GM23338 (cell line): ENCODE measurements at regions not wholly inside any gene's neighbourhood (a gene's known extent, or its start where the extent isn't known, plus 50 kb on each side); places are given as distances from the start of the nearest gene placed in this dataset.

Source experiments
- ATAC-seq: fragments of 200-7000 bp; cut with Tn5 transposase; 3 replicates; pipeline ENCODE4 v1.9.1; 2020
- DNase-seq: peaks from one replicate; pipeline ENCODE4 v3.0.0-alpha.2; 2015; ENCODE audit warnings: low spot score
- H2AFZ ChIP-seq: fragments of 200-600 bp; sonication (generic); 2 replicates; pipeline ENCODE4 v1.8.0; 2016; ENCODE audit warnings: antibody characterized with exemption, mild to moderate bottlenecking, moderate library complexity
- H3F3A ChIP-seq: fragments of 200-600 bp; sonication (generic); replicated peaks from 2 replicates; pipeline ENCODE4 v1.8.0; 2017; ENCODE audit warnings: antibody characterized with exemption, mixed run types, low read depth
- H3K27ac ChIP-seq: fragments of 200-600 bp; sonication (generic); 2 replicates; pipeline ENCODE4 v1.6.1; 2016; ENCODE audit warnings: low read depth
- H3K27me3 ChIP-seq: fragments of 200-600 bp; sonication (generic); 2 replicates; pipeline ENCODE4 v1.8.0; 2016; ENCODE audit warnings: mild to moderate bottlenecking, mixed run types, moderate library complexity; ENCODE audit not compliant: insufficient read depth
- H3K36me3 ChIP-seq: fragments of 200-600 bp; sonication (generic); 2 replicates; pipeline ENCODE4 v1.8.0; 2016; ENCODE audit warnings: mild to moderate bottlenecking; ENCODE audit not compliant: insufficient read depth
- H3K4me1 ChIP-seq: fragments of 200-600 bp; sonication (generic); 2 replicates; pipeline ENCODE4 v1.8.0; 2016; ENCODE audit warnings: mild to moderate bottlenecking, moderate library complexity; ENCODE audit not compliant: insufficient read depth
- H3K4me2 ChIP-seq: fragments of 200-600 bp; sonication (generic); 2 replicates; pipeline ENCODE4 v1.7.1; 2017; ENCODE audit warnings: mixed run types
- H3K4me3 ChIP-seq: fragments of 200-600 bp; sonication (generic); 2 replicates; pipeline ENCODE4 v1.6.1; 2016; ENCODE audit warnings: mixed run types
- H3K79me2 ChIP-seq: fragments of 200-600 bp; sonication (generic); replicated peaks from 2 replicates; pipeline ENCODE4 v1.8.0; 2017; ENCODE audit warnings: mild to moderate bottlenecking; ENCODE audit not compliant: insufficient read depth
- H3K9me2 ChIP-seq: fragments of 200-600 bp; sonication (generic); 2 replicates; pipeline ENCODE4 v1.8.0; 2017; ENCODE audit not compliant: insufficient read depth
- H4K20me1 ChIP-seq: fragments of 200-600 bp; sonication (generic); replicated peaks from 2 replicates; pipeline ENCODE4 v1.8.0; 2017; ENCODE audit warnings: mild to moderate bottlenecking; ENCODE audit not compliant: insufficient read depth
- H3K27ac Mint-ChIP-seq: 2 replicates; pipeline ENCODE4 v1.8.0; 2020; ENCODE audit warnings: inconsistent platforms, mild to moderate bottlenecking, moderate library complexity, mixed read lengths
- H3K27me3 Mint-ChIP-seq: 3 replicates; pipeline ENCODE4 v1.8.0; 2022; ENCODE audit warnings: low read depth, mild to moderate bottlenecking, moderate library complexity, mixed read lengths, inconsistent platforms; ENCODE audit not compliant: insufficient read depth, poor library complexity
- H3K36me3 Mint-ChIP-seq: 3 replicates; pipeline ENCODE4 v1.8.0; 2021; ENCODE audit warnings: low read depth, mild to moderate bottlenecking, inconsistent platforms, moderate library complexity, mixed read lengths
- H3K4me1 Mint-ChIP-seq: 3 replicates; pipeline ENCODE4 v1.8.0; 2020; ENCODE audit warnings: mild to moderate bottlenecking, inconsistent platforms, mixed read lengths
- H3K4me3 Mint-ChIP-seq: 3 replicates; pipeline ENCODE4 v1.8.0; 2021; ENCODE audit warnings: moderate library complexity, mild to moderate bottlenecking, inconsistent platforms, mixed read lengths
- H3K9me3 Mint-ChIP-seq: 3 replicates; pipeline ENCODE4 v1.8.0; 2020; ENCODE audit warnings: moderate library complexity, mild to moderate bottlenecking, inconsistent platforms, mixed read lengths
- CREB1 ChIP-seq: fragments of 250-450 bp; sonication (Bioruptor Pico); IDR thresholded peaks from 2 replicates; pipeline ENCODE4 v1.5.0; 2020; ENCODE audit warnings: low read depth, mild to moderate bottlenecking, moderate library complexity
- NANOG ChIP-seq: IDR thresholded peaks from 2 replicates; pipeline ENCODE4 v1.6.1; 2016; ENCODE audit warnings: antibody characterized with exemption, borderline replicate concordance
- REST ChIP-seq: IDR thresholded peaks from one replicate; pipeline ENCODE4 v1.6.1; 2018; ENCODE audit warnings: antibody characterized with exemption; ENCODE audit not compliant: unreplicated experiment
- ZNF331 ChIP-seq: fragments of 250-450 bp; sonication (Bioruptor Pico); IDR thresholded peaks from 2 replicates; pipeline ENCODE4 v1.5.0; 2020; ENCODE audit warnings: low read depth, mild to moderate bottlenecking, moderate library complexity
- ZNF462 ChIP-seq: fragments of 250-450 bp; sonication (Bioruptor Pico); IDR thresholded peaks from 2 replicates; pipeline ENCODE4 v1.5.0; 2020; ENCODE audit warnings: mild to moderate bottlenecking, moderate library complexity

- TF ChIP-seq NANOG (peak; percentile 70), ZNF331 (CRISPR knock-in tag) (no peak), CREB1 (no peak)
- Histone ChIP-seq H3K27me3 (peaks cover 24% of the 10 kb centered on the region; the same call in 1 of the 2 replicates), H3K79me2 (no peaks in the 10 kb centered on the region), H3K27ac (peak overlapping the region; percentile 72; the same call in 1 of the 2 replicates), H3K4me2 (peak overlapping the region; percentile 65), H2AFZ (no peak overlapping the region), H3K36me3 (no peaks in the 10 kb centered on the region), H3K4me3 (peak overlapping the region; percentile 33), H3K9me2 (no peaks in the 10 kb centered on the region), H3K4me1 (peaks cover 53% of the 10 kb centered on the region), H3F3A (no peaks in the 10 kb centered on the region), H4K20me1 (no peaks in the 10 kb centered on the region)
- DNase-seq = peak; percentile 87
- no peaks in the 10 kb centered on the region for H3K9me3 Mint-ChIP-seq
- H3K4me3 Mint-ChIP-seq = peak overlapping the region; percentile 34
- H3K27ac Mint-ChIP-seq = peak overlapping the region; percentile 24; the same call in 1 of the 2 replicates
- no peaks in the 10 kb centered on the region; the same call in 2 of the 3 replicates for H3K36me3 Mint-ChIP-seq
- H3K4me1 Mint-ChIP-seq = peaks cover 42% of the 10 kb centered on the region
- peak; percentile 65 for ATAC-seq
- peaks cover 3% of the 10 kb centered on the region for H3K27me3 Mint-ChIP-seq
These were observed 110.4 kb downstream of the ADCYAP1 start for GRCh38 chr18:1014951-1015624.

GRCh38 chr18:1015777-1016176 is 111.1 kb downstream of the ADCYAP1 start:
- peaks cover 3% of the 10 kb centered on the region for H3K27me3 Mint-ChIP-seq
- no peaks in the 10 kb centered on the region; the same call in 2 of the 3 replicates for H3K36me3 Mint-ChIP-seq
- H3K4me3 ChIP-seq = peak overlapping the region; percentile 33; the same call in 1 of the 2 replicates
- H3K79me2 ChIP-seq = no peaks in the 10 kb centered on the region
- H3K9me3 Mint-ChIP-seq = no peaks in the 10 kb centered on the region
- peaks cover 24% of the 10 kb centered on the region; the same call in 1 of the 2 replicates for H3K27me3 ChIP-seq
- H4K20me1 ChIP-seq = no peaks in the 10 kb centered on the region
- H3K4me1 Mint-ChIP-seq = peaks cover 42% of the 10 kb centered on the region
- no peak overlapping the region for H3K27ac ChIP-seq
- peak overlapping the region; percentile 34; the same call in 2 of the 3 replicates for H3K4me3 Mint-ChIP-seq
- ATAC-seq = no peak
- no peak overlapping the region for H2AFZ ChIP-seq
- H3F3A ChIP-seq = no peaks in the 10 kb centered on the region
- H3K4me2 ChIP-seq = peak overlapping the region; percentile 65
- no peaks in the 10 kb centered on the region for H3K36me3 ChIP-seq
- no peaks in the 10 kb centered on the region for H3K9me2 ChIP-seq
- H3K27ac Mint-ChIP-seq = no peak overlapping the region
- peaks cover 53% of the 10 kb centered on the region for H3K4me1 ChIP-seq
- no peak for TF ChIP-seq REST
- TF ChIP-seq ZNF462 (CRISPR knock-in tag) = no peak
- DNase-seq = no peak
